ENCODE measurements at regions not wholly inside any gene's neighbourhood (a gene's known extent, or its start where the extent isn't known, plus 50 kb on each side); places are given as distances from the start of the nearest gene placed in this dataset.

DNA sequence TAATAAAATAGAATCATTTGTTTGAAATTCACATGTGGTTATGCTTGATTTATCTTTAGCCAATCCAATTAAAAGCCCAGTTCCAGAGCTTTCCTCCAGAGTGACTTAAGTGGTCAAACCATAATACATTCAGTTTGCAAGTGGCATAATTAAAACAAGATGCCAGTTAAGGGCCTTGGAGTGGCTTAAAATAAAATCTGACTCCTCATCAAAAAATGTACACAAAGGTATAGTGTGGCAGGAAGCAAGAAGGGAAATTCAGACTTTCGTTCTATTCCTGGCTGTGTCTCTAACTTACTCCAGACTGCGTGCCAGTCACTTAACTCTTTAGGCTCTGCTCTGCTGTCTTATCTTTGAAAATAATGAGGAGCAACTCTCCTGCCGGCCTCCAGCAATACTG is 215.9 kb upstream of the PRNP start:
- TF ChIP-seq MYC (IDR thresholded peaks at IDR 0.05; ENCODE audit: borderline replicate concordance, low read length) (no peak), CEBPB (IDR thresholded peaks at IDR 0.05) (no peak), POLR2A (IDR thresholded peaks at IDR 0.05; ENCODE audit: low read length) (no peak), HDAC2 (IDR thresholded peaks at IDR 0.05) (no peak), EP300 (IDR thresholded peaks at IDR 0.05) (no peak), KDM5A (IDR thresholded peaks at IDR 0.05) (no peak), CTCF (IDR thresholded peaks at IDR 0.05) (no peak), SMC3 (IDR thresholded peaks at IDR 0.05) (no peak), RCOR1 (IDR thresholded peaks at IDR 0.05; ENCODE audit: low read depth, low read length) (no peak), RARB (CRISPR knock-in tag; IDR thresholded peaks at IDR 0.05) (no peak), TP53 (CRISPR knock-in tag; IDR thresholded peaks at IDR 0.05) (no peak), HOXA7 (CRISPR knock-in tag; IDR thresholded peaks at IDR 0.05) (no peak), MAZ (IDR thresholded peaks at IDR 0.05; ENCODE audit: borderline replicate concordance, low read depth, low read length) (no peak)

Data from A549 (cell line).